ENCODE measurements at regions not wholly inside any gene's neighbourhood (a gene's known extent, or its start where the extent isn't known, plus 50 kb on each side); places are given as distances from the start of the nearest gene placed in this dataset.

- TF ChIP-seq LEF1 (IDR thresholded peaks at IDR 0.05; ENCODE audit: borderline replicate concordance): no peak
- TF ChIP-seq BHLHE40 (IDR thresholded peaks at IDR 0.05; ENCODE audit: borderline replicate concordance): no peak
- TF ChIP-seq FOXK2 (IDR thresholded peaks at IDR 0.05): no peak
- TF ChIP-seq NFRKB (IDR thresholded peaks at IDR 0.05): no peak
- no peak for TF ChIP-seq TARDBP (IDR thresholded peaks at IDR 0.05)
- TF ChIP-seq SP1 (IDR thresholded peaks at IDR 0.05): no peak
- no peak for TF ChIP-seq CTBP1 (IDR thresholded peaks at IDR 0.05; ENCODE audit: borderline replicate concordance)
Measured at GRCh38 chr6:67231092-67231491, 1404.0 kb upstream of the ADGRB3 start.
